GM12891 (cell line): ENCODE measurements at regions not wholly inside any gene's neighbourhood (a gene's known extent, or its start where the extent isn't known, plus 50 kb on each side); places are given as distances from the start of the nearest gene placed in this dataset.

Experiments
- DNase-seq: peaks from one replicate; pipeline ENCODE4 v3.0.0; 2011; ENCODE audit warnings: low spot score; ENCODE audit not compliant: insufficient read length
- FAIRE-seq: peaks from 2 replicates; lab custom pipeline; 2011; peaks lifted over from hg19 to GRCh38; lab: Jason Lieb, UNC
- PAX5 ChIP-seq: IDR thresholded peaks from 2 replicates; pipeline ENCODE4 v1.6.1; 2011; ENCODE audit warnings: low read length, moderate library complexity, mild to moderate bottlenecking; ENCODE audit not compliant: insufficient read depth, severe bottlenecking
- POLR2A ChIP-seq: IDR thresholded peaks from 2 replicates; pipeline ENCODE4 v1.6.1; 2011; ENCODE audit warnings: low read depth, low read length, control low read depth
- POLR2AphosphoS5 ChIP-seq: IDR thresholded peaks from 2 replicates; pipeline ENCODE4 v1.6.1; 2011; ENCODE audit warnings: low read depth, low read length, control low read depth
- POU2F2 ChIP-seq: IDR thresholded peaks from 2 replicates; pipeline ENCODE4 v1.6.1; 2011; ENCODE audit warnings: low read depth, mild to moderate bottlenecking, control low read depth, low read length, moderate library complexity
- SPI1 ChIP-seq: IDR thresholded peaks from 2 replicates; pipeline ENCODE4 v1.6.1; 2011; ENCODE audit warnings: low read depth, low read length, control low read depth
- TAF1 ChIP-seq: IDR thresholded peaks from 2 replicates; pipeline ENCODE4 v1.6.1; 2011; ENCODE audit warnings: low read depth, low read length, control low read depth

DNA sequence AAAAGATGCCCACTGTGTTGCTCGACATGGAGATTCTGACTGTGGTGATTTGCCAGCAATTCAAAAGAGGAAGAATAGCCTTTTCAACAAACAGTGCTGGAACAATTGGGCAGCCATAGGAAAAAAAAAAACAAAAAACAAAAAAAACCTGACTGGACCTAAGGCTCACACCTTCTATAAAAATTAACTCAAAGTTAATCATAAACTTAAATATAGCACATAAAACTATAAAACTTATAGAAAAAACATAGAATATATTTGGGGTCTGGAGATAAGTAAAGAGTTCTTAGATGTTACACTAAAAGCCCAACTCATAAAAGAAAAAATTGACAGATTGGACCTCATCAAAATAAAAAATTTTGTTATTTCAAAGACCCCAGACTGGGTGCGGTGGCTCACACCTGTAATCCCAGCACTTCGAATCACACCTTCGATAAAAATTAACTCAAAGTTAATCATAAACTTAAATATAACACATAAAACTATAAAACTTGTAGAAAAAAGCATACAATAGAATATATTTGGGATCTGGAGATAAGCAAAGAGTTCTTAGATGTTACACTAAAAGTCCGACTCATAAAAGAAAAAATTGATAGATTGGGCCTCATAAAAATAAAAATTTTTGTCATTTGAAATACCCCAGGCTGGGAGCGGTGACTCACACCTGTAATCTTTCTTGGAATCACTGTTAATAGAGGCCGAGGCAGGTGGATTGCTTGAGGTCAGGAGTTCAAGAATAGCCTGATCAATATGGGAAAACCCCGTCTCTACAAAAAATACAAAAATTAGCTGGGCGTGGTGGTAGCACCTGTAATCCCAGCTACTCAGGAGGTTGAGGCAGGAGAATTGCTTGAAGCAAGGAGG, 115.6 kb upstream of the FAM83B start:
- TF ChIP-seq SPI1 (no peak), TAF1 (no peak), POLR2AphosphoS5 (no peak), POU2F2 (no peak), PAX5 (no peak), POLR2A (no peak)
- DNase-seq, result no peak

GRCh38 chr6:54737247-54737646, 109.3 kb upstream of the FAM83B start:
- no peak for FAIRE-seq
- no peak for TF ChIP-seq SPI1
- TF ChIP-seq TAF1, result no peak
- TF ChIP-seq POLR2AphosphoS5, result no peak
- no peak for TF ChIP-seq POU2F2
- no peak for TF ChIP-seq POLR2A
- TF ChIP-seq PAX5, result no peak
- no peak for DNase-seq

More for the DNA sequence above, 115.6 kb upstream of the FAM83B start:
- FAIRE-seq, result no peak

GRCh38 chr6:54747955-54748354, 98.6 kb upstream of the FAM83B start:
- no peak for TF ChIP-seq POLR2A
- TF ChIP-seq PAX5, result no peak
- no peak for TF ChIP-seq SPI1
- no peak for TF ChIP-seq POLR2AphosphoS5
- no peak for TF ChIP-seq TAF1
- TF ChIP-seq POU2F2, result no peak
- no peak for DNase-seq
- FAIRE-seq, result no peak

DNA sequence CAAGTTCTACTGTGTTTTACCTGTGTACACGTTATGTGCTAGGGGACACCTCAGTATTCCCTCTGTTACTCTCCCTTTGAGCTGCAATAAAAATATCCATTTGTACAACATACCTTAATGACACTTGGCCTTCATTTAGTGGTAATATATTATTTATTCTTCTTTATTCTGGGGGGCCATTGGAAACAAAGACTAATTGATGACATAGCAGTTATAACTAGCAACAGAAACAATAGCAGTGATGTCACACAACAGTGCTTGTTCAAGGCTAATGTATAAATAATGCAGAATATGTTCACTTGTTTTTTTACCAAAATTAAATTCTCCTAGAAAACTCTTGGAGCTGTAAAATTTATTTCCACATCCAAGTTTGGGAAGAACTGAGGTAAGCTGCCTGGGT, 92.2 kb upstream of the FAM83B start:
- no peak for FAIRE-seq

DNA sequence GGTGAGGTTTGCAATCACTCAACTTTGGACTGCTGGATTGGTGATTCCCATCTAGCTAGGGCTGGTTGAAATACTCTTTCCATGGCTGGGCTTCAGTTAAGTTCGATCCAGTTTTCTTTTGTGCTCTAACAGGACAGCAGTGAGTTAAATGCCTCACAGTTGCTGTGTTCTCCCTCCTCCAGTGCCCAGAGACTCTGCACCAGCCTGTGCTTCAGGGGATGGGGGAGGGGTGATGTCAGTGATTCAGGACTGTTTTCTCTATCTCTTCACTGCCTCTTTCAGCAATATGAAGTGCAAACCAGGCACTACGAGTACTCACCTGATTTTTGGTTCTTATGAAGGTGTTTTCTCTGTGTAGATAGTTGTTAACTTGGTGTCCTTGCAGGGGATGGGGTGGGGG, 88.2 kb upstream of the FAM83B start:
- no peak for FAIRE-seq
- no peak for TF ChIP-seq TAF1
- no peak for TF ChIP-seq POLR2A
- TF ChIP-seq PAX5, result no peak
- TF ChIP-seq SPI1, result no peak
- no peak for TF ChIP-seq POU2F2
- TF ChIP-seq POLR2AphosphoS5, result no peak

More for the DNA sequence above, 92.2 kb upstream of the FAM83B start:
- no peak for DNase-seq
- TF ChIP-seq POU2F2 (no peak), SPI1 (no peak)

DNA sequence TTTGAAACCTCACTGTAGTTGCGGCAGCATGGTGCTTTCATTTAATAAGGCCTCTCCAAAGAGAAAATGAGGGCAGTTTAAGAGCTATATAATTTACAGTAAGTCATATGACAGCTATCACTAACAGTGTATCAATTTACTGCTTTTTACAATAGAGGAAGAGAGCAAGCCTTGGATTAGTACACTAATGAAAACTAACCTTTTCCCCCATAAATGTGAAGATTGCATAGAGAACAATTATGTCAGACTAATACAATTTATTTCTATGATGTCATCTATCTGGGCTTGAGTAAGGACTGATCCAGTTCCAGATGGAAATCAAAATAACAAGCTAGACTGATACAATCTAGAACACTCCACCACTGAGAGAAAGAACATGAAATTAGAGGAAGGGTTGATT, 78.1 kb upstream of the FAM83B start:
- TF ChIP-seq POLR2A (no peak), TAF1 (no peak), SPI1 (no peak), POLR2AphosphoS5 (no peak), POU2F2 (no peak), PAX5 (no peak)
- DNase-seq, result no peak
- no peak for FAIRE-seq

More for the DNA sequence above, 88.2 kb upstream of the FAM83B start:
- no peak for DNase-seq

GRCh38 chr6:54770328-54770727, 76.2 kb upstream of the FAM83B start:
- DNase-seq (no peak), FAIRE-seq (no peak)
- TF ChIP-seq PAX5 (no peak), TAF1 (no peak), SPI1 (no peak), POLR2A (no peak), POU2F2 (no peak), POLR2AphosphoS5 (no peak)

DNA sequence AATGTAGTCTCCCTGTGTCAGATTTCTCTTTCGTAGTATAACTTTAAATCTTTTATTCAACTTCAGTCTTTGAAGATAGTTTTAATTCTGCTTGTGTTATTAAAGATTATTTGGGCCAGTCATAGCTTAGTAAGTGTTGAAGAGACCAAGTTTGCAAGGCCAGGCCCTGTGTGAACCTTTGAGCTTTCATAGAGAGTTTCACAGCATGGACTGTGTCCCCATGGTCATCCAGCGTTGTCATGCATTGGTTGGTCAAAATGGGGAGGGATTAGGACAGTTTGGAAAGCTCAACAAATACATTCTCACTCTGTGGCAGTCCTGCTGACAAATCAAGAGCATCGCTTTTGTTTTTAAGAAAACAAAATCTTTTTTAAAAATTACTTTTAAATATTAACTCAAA, 74.6 kb upstream of the FAM83B start:
- DNase-seq (no peak), FAIRE-seq (no peak)
- TF ChIP-seq POU2F2 (no peak), SPI1 (no peak), PAX5 (no peak), POLR2AphosphoS5 (no peak), POLR2A (no peak), TAF1 (no peak)

DNA sequence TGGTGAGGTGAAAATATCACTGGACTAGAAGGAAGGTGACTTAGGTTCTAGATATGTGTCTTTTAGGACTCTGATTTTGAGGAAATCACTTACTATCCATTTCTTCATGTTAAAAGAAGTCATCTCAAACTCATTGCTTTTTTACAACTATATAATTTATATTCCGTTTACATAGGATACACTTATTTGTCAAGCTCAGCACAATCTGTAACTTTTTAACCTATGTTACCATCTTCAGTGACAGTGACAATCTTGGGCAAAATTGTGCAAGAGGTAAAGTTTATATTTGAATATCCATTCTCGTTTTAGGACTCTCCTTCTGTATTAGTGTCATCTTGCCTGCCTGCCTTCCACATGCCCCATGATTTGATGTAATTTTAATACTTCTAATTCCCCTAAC, 74.0 kb upstream of the FAM83B start:
- DNase-seq (no peak), FAIRE-seq (no peak)
- TF ChIP-seq SPI1 (no peak), POU2F2 (no peak), POLR2A (no peak), POLR2AphosphoS5 (no peak), PAX5 (no peak), TAF1 (no peak)

- FAIRE-seq, result no peak
- no peak for TF ChIP-seq PAX5
- no peak for TF ChIP-seq POLR2AphosphoS5
- no peak for TF ChIP-seq SPI1
- TF ChIP-seq POU2F2, result no peak
- TF ChIP-seq POLR2A, result no peak
- TF ChIP-seq TAF1, result no peak
- DNase-seq, result no peak
Observed at GRCh38 chr6:54775576-54775975, 71.0 kb upstream of the FAM83B start.
